ENCODE measurements at regions not wholly inside any gene's neighbourhood (a gene's known extent, or its start where the extent isn't known, plus 50 kb on each side); places are given as distances from the start of the nearest gene placed in this dataset.
A peak's percentile ranks its signal among the peaks of the same experiment; 100 is the strongest.

GRCh38 chr5:4699592-4699991 is 440.5 kb upstream of the ADAMTS16 start (continued):
- TF ChIP-seq ZNF462 (CRISPR knock-in tag; IDR thresholded peaks at IDR 0.05) (no peak), JUNB (IDR thresholded peaks at IDR 0.05; ENCODE audit: unreplicated experiment) (no peak)

DNA sequence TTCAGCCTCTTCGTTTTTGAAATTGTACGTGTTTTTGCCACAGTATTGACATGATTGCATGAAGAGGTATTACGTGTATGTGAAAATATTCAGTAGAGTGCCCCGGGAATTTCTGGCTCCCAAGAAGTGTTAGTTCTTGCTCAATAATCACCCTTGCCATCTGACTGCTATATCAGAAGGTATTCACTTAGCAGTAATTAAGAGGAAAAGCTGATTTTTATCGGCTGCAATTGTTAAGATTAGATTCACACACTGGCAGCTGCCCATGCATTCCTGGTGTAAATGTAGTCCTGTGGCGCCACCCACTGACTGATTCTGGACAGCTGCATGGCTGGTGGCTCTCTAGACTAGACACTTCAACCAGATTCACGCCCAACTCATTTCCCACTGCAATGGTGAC is 440.1 kb upstream of the ADAMTS16 start:
- Histone ChIP-seq H4K20me1 (replicated peaks; ENCODE audit: insufficient read depth) (no peaks in the 10 kb centered on the region), H3K4me3 (no peak overlapping the region), H3F3A (replicated peaks; ENCODE audit: low read depth) (no peaks in the 10 kb centered on the region), H3K27ac (ENCODE audit: low read depth) (no peak overlapping the region), H3K9me2 (ENCODE audit: insufficient read depth) (no peaks in the 10 kb centered on the region), H3K36me3 (ENCODE audit: insufficient read depth) (no peaks in the 10 kb centered on the region), H3K27me3 (ENCODE audit: insufficient read depth) (no peaks in the 10 kb centered on the region), H3K4me2 (no peak overlapping the region), H3K79me2 (replicated peaks; ENCODE audit: insufficient read depth) (no peaks in the 10 kb centered on the region), H2AFZ (no peak overlapping the region), H3K4me1 (ENCODE audit: insufficient read depth) (no peaks in the 10 kb centered on the region)
- no peaks in the 10 kb centered on the region for H3K36me3 Mint-ChIP-seq (ENCODE audit: low read depth)
- TF ChIP-seq CTCF (conservative IDR thresholded peaks at IDR 0.05; ENCODE audit: low read depth in 2 of 2): peak; percentile 85 to 92
- no peak for TF ChIP-seq POLR2AphosphoS5 (IDR thresholded peaks at IDR 0.05; ENCODE audit: low read depth)
- H3K4me3 Mint-ChIP-seq: no peak overlapping the region
- H3K9me3 Mint-ChIP-seq: no peaks in the 10 kb centered on the region
- peak; percentile 95 for ATAC-seq
- H3K27ac Mint-ChIP-seq: no peak overlapping the region
- no peaks in the 10 kb centered on the region for H3K27me3 Mint-ChIP-seq (ENCODE audit: insufficient read depth, low read depth, poor library complexity)
- no peaks in the 10 kb centered on the region for H3K4me1 Mint-ChIP-seq
- DNase-seq (ENCODE audit: low spot score): peak; percentile 84

Measured in GM23338 (cell line).